Memory B cell (primary cell): ENCODE measurements at regions not wholly inside any gene's neighbourhood (a gene's known extent, or its start where the extent isn't known, plus 50 kb on each side); places are given as distances from the start of the nearest gene placed in this dataset.
"Not testable (repeated sequence)": the region's sequence is repeated elsewhere in the genome, so short reads cannot be mapped to it uniquely, and the experiment has no call there.

Experiments
- ATAC-seq: fragments of 150-1000 bp; cut with Tn5 transposase; 2 replicates; pipeline ENCODE4 v1.10.0; 2021; ENCODE audit warnings: low read depth, mild to moderate bottlenecking, moderate library complexity
- DNase-seq, 2 donors: peaks; one replicate each; pipeline ENCODE4 v3.0.0; 2022; ENCODE audit warnings: low spot score in 2 of 2
- H3K27ac Mint-ChIP-seq: one replicate; pipeline ENCODE4 v1.8.0; 2022; ENCODE audit warnings: mild to moderate bottlenecking, moderate library complexity, mixed read lengths
- H3K27me3 Mint-ChIP-seq: one replicate; pipeline ENCODE4 v1.8.0; 2022; ENCODE audit warnings: mixed read lengths
- H3K36me3 Mint-ChIP-seq: one replicate; pipeline ENCODE4 v1.8.0; 2022; ENCODE audit warnings: mild to moderate bottlenecking, mixed read lengths
- H3K4me1 Mint-ChIP-seq: one replicate; pipeline ENCODE4 v1.8.0; 2022; ENCODE audit warnings: mixed read lengths
- H3K4me3 Mint-ChIP-seq: one replicate; pipeline ENCODE4 v1.8.0; 2022; ENCODE audit warnings: mild to moderate bottlenecking, moderate library complexity, mixed read lengths
- H3K9me3 Mint-ChIP-seq: one replicate; pipeline ENCODE4 v1.8.0; 2022; ENCODE audit warnings: mixed read lengths

GRCh38 chr1:168422203-168422847 lies 121.5 kb downstream of the XCL2 start:
- H3K4me1 Mint-ChIP-seq: peaks cover 2% of the 10 kb centered on the region
- peaks cover 9% of the 10 kb centered on the region for H3K27me3 Mint-ChIP-seq
- H3K27ac Mint-ChIP-seq: no peak overlapping the region
- H3K4me3 Mint-ChIP-seq: no peak overlapping the region
- H3K9me3 Mint-ChIP-seq: no peaks in the 10 kb centered on the region
- no peak for ATAC-seq
- DNase-seq: no peak
- no peaks in the 10 kb centered on the region for H3K36me3 Mint-ChIP-seq

- H3K36me3 Mint-ChIP-seq: no peaks in the 10 kb centered on the region
- ATAC-seq (no peak), DNase-seq (no peak)
- no peak overlapping the region for H3K27ac Mint-ChIP-seq
- H3K9me3 Mint-ChIP-seq: no peaks in the 10 kb centered on the region
- peaks cover 9% of the 10 kb centered on the region for H3K27me3 Mint-ChIP-seq
- H3K4me1 Mint-ChIP-seq: peaks cover 2% of the 10 kb centered on the region
- H3K4me3 Mint-ChIP-seq: no peak overlapping the region
Measured at GRCh38 chr1:168421399-168422004, 122.3 kb downstream of the XCL2 start.

GRCh38 chr1:168420177-168420576 lies 123.6 kb downstream of the XCL2 start:
- Mint-ChIP-seq H3K4me3 (no peak overlapping the region), H3K4me1 (peaks cover 2% of the 10 kb centered on the region), H3K36me3 (no peaks in the 10 kb centered on the region), H3K27me3 (peaks cover 9% of the 10 kb centered on the region), H3K9me3 (no peaks in the 10 kb centered on the region), H3K27ac (no peak overlapping the region)
- DNase-seq (no peak), ATAC-seq (no peak)

DNA sequence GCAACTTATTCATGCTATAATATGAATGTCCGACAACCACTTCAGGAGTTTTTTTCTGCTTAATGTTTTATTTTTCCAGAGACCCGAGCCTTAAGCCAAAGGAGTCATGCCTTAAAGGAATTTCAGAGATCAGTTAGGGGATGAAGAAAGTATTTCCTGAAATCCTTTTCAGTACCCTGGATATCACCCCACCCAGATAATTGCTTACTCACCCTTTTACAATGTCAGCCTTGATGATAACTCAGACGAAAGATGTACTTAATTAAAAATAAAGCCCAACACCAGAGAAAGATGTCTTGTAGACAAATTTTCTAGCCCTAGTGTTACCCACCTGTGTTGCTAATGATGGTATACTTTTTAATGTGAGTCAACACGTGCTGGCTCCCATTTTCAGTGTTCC lies 124.1 kb downstream of the XCL2 start:
- Mint-ChIP-seq H3K4me3 (no peak overlapping the region), H3K36me3 (no peaks in the 10 kb centered on the region), H3K4me1 (peaks cover 2% of the 10 kb centered on the region), H3K27me3 (peaks cover 9% of the 10 kb centered on the region), H3K9me3 (no peaks in the 10 kb centered on the region), H3K27ac (no peak overlapping the region)
- no peak for ATAC-seq
- no peak for DNase-seq

DNA sequence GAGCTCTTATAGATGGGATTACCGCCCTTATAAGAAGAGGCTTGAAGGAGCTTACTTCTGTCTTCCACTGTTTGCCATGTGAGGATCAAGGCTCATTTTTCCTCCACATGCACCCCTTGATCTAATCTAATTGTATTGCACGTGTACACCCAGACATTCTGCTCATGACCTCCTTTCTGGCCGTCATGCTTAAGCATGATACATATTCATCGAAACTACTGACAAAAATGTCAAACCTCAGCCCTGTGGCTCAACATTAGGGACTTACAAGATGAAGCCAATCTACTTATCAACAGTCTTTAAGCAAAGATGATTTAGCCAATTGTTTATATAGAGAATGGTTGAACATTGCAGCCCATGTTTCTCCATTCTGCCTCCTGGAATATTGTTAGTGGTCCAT lies 127.6 kb downstream of the XCL2 start:
- Mint-ChIP-seq H3K36me3 (no peaks in the 10 kb centered on the region), H3K4me3 (no peak overlapping the region), H3K9me3 (no peaks in the 10 kb centered on the region), H3K4me1 (no peaks in the 10 kb centered on the region), H3K27me3 (peaks cover under 1% of the 10 kb centered on the region), H3K27ac (no peak overlapping the region)
- no peak for ATAC-seq
- DNase-seq: no peak

DNA sequence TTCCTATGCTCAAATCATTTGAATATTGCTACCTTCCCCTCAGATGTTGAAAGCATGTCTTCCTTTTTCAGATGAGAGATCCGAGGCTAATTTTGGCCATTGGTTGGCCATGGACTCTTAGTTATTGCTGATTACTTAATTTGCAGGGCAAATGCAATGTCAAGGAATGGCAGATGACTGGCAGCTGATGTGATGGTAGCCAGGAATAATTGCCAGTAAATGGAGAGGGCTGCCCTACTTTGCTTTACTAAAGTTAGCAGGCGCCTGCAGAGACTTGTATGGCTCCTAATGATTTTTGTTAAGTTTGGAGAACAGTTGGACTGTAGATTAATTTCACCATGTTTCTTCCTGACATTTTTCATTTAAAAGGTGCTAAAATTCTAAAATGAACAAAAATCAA lies 128.9 kb downstream of the XCL2 start:
- Mint-ChIP-seq H3K4me1 (peaks cover 1% of the 10 kb centered on the region), H3K4me3 (no peak overlapping the region), H3K9me3 (no peaks in the 10 kb centered on the region), H3K36me3 (peaks cover under 1% of the 10 kb centered on the region), H3K27ac (no peak overlapping the region), H3K27me3 (peaks cover 1% of the 10 kb centered on the region)
- ATAC-seq (no peak), DNase-seq (no peak)

DNA sequence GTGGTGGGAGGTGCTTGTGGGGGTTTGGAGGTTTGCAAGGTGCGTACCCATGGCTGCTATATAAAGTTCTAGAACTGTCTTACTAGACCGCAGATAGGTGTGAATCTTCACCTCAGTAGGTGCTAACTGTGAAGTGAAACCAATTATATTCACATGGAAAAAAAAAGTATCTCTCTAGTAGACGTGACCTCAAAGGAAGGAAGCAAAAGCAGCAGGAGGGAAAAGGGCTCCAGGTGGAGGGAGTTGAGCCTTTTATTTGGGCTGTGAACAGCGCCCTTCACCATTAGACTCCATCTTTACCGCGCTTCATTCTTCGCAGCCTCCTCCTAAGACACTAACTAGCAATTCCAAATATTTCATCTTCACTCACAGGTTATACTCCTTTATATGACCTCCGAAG lies 129.8 kb downstream of the TBX19 start:
- Mint-ChIP-seq H3K27me3 (peaks cover 3% of the 10 kb centered on the region), H3K4me3 (no peak overlapping the region), H3K36me3 (peaks cover 3% of the 10 kb centered on the region), H3K27ac (no peak overlapping the region), H3K4me1 (peaks cover 13% of the 10 kb centered on the region), H3K9me3 (peaks cover 8% of the 10 kb centered on the region)
- DNase-seq (no peak), ATAC-seq (no peak)

- ATAC-seq (no peak), DNase-seq (no peak)
- Mint-ChIP-seq H3K36me3 (peaks cover 3% of the 10 kb centered on the region), H3K9me3 (peaks cover 9% of the 10 kb centered on the region), H3K27ac (no peak overlapping the region), H3K4me1 (peaks cover 13% of the 10 kb centered on the region), H3K4me3 (no peak overlapping the region), H3K27me3 (peaks cover 3% of the 10 kb centered on the region)
Measured at GRCh38 chr1:168408884-168409283, 128.2 kb downstream of the TBX19 start.

GRCh38 chr1:168408539-168408865 lies 127.8 kb downstream of the TBX19 start:
- Mint-ChIP-seq H3K9me3 (peaks cover 9% of the 10 kb centered on the region), H3K4me3 (no peak overlapping the region), H3K27me3 (peaks cover 3% of the 10 kb centered on the region), H3K27ac (no peak overlapping the region), H3K4me1 (peaks cover 13% of the 10 kb centered on the region), H3K36me3 (peaks cover 3% of the 10 kb centered on the region)
- ATAC-seq (no peak), DNase-seq (no peak)

- Mint-ChIP-seq H3K27me3 (peaks cover 3% of the 10 kb centered on the region), H3K27ac (no peak overlapping the region), H3K9me3 (peaks cover 9% of the 10 kb centered on the region), H3K36me3 (peaks cover 3% of the 10 kb centered on the region), H3K4me1 (peaks cover 13% of the 10 kb centered on the region), H3K4me3 (no peak overlapping the region)
- ATAC-seq (no peak), DNase-seq (no peak)
Measured at GRCh38 chr1:168407832-168408538, 127.3 kb downstream of the TBX19 start.

- no peak overlapping the region for H3K4me3 Mint-ChIP-seq
- no peak for DNase-seq
- H3K27ac Mint-ChIP-seq: no peak overlapping the region
- H3K36me3 Mint-ChIP-seq: peaks cover 3% of the 10 kb centered on the region
- H3K4me1 Mint-ChIP-seq: peaks cover 13% of the 10 kb centered on the region
- no peak for ATAC-seq
- peaks cover 3% of the 10 kb centered on the region for H3K27me3 Mint-ChIP-seq
- peaks cover 9% of the 10 kb centered on the region for H3K9me3 Mint-ChIP-seq
Measured at GRCh38 chr1:168405906-168406549, 125.4 kb downstream of the TBX19 start.

- Mint-ChIP-seq H3K4me1 (peaks cover 5% of the 10 kb centered on the region), H3K4me3 (no peak overlapping the region), H3K9me3 (peaks cover 9% of the 10 kb centered on the region), H3K27ac (no peak overlapping the region), H3K36me3 (peaks cover 1% of the 10 kb centered on the region), H3K27me3 (peaks cover 4% of the 10 kb centered on the region)
- ATAC-seq (no peak), DNase-seq (no peak)
Measured at GRCh38 chr1:168403140-168403539, 122.5 kb downstream of the TBX19 start.

DNA sequence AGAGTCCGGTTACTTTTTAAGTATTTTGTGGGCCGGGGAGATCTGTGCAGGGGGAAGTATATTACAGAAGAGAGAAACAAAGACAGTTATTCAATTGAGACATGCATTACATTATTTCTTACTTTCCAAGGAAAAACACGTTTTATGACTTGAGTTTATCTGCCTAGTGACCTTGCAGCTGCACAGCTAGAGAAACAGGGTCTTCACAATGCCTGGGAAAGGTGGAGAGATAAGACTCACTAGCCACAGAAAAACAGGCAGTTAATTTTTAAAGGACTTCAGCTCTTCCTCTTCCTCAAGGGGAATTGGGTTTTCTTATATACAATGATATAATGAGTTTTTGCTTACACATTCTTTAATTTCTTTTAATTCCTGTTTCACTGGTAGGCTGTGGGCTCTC lies 121.8 kb downstream of the TBX19 start:
- H3K4me1 Mint-ChIP-seq, H3K9me3 Mint-ChIP-seq, H3K27ac Mint-ChIP-seq, H3K4me3 Mint-ChIP-seq, H3K27me3 Mint-ChIP-seq, DNase-seq, H3K36me3 Mint-ChIP-seq, ATAC-seq: not testable (repeated sequence)

GRCh38 chr1:168401341-168401740 lies 120.7 kb downstream of the TBX19 start:
- Mint-ChIP-seq H3K4me3 (no peak overlapping the region), H3K36me3 (no peaks in the 10 kb centered on the region), H3K27me3 (peaks cover 6% of the 10 kb centered on the region), H3K4me1 (no peaks in the 10 kb centered on the region), H3K9me3 (peaks cover 3% of the 10 kb centered on the region), H3K27ac (no peak overlapping the region)
- DNase-seq (no peak), ATAC-seq (no peak)
